ENCODE measurements at regions not wholly inside any gene's neighbourhood (a gene's known extent, or its start where the extent isn't known, plus 50 kb on each side); places are given as distances from the start of the nearest gene placed in this dataset.

DNA sequence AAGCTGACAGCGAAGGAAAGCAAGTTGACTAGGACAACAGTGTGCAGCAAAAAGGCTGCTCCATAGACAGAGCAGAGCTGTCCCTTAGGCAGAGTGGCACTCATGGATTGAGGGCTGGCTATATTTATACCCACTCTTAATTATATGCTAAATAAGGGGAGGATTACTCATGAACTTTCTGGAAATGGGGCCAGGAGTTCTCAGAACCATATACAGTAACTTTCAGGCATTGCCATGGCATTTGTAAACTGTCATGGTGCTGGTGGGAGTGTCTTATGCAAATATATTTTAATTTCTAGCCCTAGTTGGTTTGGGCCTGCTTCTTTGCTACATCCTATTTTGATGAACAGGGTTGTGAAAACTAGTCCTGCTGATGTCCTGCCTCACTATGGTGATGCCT, 279.5 kb upstream of the MGAT5 start:
- H3K4me3 ChIP-seq (ENCODE audit: low read length), result no peak overlapping the region
- no peak for TF ChIP-seq CTCF (conservative IDR thresholded peaks at IDR 0.05; ENCODE audit: low read depth, low read length)
- no peak for DNase-seq (ENCODE audit: low read depth)

DNA sequence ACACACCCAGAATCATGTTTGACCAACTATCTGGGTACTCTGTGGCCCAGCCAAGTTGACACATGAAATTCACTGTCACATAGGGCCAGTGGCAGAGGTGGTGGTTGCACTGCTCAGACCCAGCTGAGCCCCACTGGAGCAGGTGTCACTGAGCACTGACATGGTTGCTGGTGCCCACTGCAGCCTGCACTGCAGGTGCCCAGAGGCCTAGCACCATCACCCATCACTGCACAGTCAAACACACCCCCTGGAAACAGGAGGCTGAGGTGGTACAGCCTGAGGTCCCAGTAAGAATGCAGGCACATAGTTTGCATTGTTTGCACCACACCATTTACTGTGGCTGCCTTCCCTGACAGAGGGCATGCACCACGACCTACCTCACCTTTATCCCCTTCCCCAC, 278.7 kb upstream of the MGAT5 start:
- DNase-seq (ENCODE audit: low read depth), result no peak
- H3K4me3 ChIP-seq (ENCODE audit: low read length), result no peak overlapping the region
- no peak for TF ChIP-seq CTCF (conservative IDR thresholded peaks at IDR 0.05; ENCODE audit: low read depth, low read length)

DNA sequence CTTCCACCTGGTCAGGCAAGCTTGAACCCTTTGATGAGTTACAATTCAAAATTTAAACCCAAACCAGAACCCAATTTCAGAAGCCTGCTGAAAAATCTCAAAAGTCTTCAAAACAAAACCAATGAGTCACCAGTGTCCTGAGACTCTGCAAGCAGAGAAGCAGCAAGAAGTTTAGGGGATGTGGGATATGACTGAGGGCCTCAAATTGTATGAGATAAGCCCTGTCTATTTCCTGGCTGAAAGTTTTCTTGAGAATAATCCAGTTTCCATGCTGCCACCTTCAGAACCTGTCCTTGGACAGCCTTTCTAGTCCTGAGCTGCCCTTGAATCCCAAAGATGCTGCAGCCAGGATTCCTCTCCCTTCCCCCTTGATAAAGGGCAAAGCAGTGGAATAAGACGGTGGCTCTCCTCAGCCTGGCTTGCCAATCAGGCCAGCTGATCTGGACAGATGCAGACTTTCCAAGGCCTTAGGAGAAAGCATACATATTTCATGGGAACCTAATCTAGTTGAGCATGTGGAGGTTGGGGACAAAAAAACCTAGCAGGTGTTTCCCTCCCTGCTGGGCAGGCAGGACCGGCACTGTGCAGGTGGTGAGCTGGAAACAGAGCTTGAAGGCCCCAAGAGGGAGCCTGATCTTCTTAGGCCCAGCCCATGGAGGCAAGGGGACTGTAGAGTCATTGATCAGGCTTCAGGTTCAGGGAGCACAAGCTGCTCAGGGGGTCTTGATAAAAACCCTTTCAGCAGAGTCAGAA, 278.0 kb upstream of the MGAT5 start:
- TF ChIP-seq CTCF (conservative IDR thresholded peaks at IDR 0.05; ENCODE audit: low read depth, low read length), result no peak
- no peak overlapping the region for H3K4me3 ChIP-seq (ENCODE audit: low read length)
- no peak for DNase-seq (ENCODE audit: low read depth)

DNA sequence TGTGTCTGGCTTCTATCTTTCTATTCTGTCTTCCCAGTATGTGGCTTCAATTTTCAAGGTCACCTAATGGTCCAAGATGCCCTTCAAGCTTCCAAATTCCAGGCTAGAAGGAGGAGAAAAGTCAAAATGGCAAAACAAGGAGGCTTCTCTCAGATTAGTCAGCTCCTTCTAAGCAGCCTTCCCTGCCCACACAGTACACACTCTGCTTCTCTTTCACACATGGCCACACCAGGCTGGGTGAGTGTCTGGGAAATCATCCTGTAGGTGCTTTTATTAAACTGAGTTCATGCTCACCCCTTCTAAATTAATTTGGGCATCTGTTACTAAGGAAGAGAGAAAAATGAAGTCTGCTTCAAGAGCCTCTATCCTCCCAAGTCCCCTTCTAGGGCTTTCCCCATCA, 277.2 kb upstream of the MGAT5 start:
- no peak for TF ChIP-seq CTCF (conservative IDR thresholded peaks at IDR 0.05; ENCODE audit: low read depth, low read length)
- H3K4me3 ChIP-seq (ENCODE audit: low read length), result no peak overlapping the region
- no peak for DNase-seq (ENCODE audit: low read depth)

DNA sequence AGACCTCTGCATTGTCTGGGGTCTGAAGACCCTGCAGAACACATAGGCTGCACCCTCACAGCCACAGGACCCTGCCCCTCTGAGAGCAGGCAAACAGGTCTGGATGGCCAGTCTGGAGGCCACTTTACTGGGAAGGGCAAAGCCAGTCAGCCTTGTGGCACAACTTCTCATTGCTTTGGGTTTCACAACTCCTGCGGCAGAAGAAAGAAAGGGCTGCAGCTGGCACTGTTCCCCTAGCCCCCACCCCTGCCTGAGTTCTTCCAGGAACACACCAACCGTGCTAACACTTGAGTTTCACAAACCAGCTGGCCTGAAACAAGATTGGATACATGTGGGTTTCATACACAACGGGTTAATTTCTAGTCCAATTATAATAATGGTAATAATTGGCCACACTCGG, 276.5 kb upstream of the MGAT5 start:
- no peak for TF ChIP-seq CTCF (conservative IDR thresholded peaks at IDR 0.05; ENCODE audit: low read depth, low read length)
- DNase-seq (ENCODE audit: low read depth), result no peak
- no peak overlapping the region for H3K4me3 ChIP-seq (ENCODE audit: low read length)

DNA sequence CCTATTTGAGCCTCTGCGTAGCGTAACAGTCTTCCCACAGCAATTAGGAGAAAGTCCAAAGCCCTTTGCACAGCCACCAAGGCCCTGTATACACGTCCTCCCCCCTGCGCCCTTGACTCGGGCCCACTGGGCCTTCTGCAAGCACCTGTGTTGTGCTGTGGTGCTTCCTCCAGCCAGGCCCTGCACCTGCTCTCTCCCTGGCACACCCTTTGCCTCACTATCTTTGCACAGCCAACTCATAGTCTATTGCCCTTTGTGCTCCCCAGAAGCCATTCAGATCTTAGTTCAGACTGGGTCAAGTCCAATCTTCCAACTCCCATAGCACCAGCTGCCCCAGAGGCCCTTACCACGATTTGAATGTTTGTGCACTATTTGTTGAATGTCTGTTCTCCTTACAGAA, 271.6 kb upstream of the MGAT5 start:
- H3K4me3 ChIP-seq (ENCODE audit: low read length), result no peak overlapping the region
- TF ChIP-seq CTCF (conservative IDR thresholded peaks at IDR 0.05; ENCODE audit: low read depth, low read length), result no peak
- DNase-seq (ENCODE audit: low read depth), result no peak

DNA sequence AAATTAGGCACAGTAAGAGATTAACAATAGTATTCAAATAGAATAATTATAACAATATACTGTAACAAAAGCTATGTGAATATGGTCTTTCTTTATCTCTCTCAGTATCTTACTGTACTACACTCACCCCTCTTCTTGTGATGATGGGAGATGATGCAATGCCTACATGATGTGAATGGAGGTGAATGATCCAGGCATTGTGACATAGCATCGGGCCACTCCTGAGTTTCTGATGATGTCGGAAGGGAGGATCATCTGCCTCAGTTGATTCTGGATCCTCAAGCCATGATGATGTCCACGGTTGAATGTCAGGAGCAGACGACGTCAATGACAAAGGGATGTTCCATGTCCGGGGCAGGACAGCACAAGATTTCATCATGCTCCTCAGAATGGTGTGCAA, 268.3 kb upstream of the MGAT5 start:
- H3K4me3 ChIP-seq (ENCODE audit: low read length), result no peak overlapping the region
- no peak for TF ChIP-seq CTCF (conservative IDR thresholded peaks at IDR 0.05; ENCODE audit: low read depth, low read length)
- DNase-seq (ENCODE audit: low read depth), result no peak
